NCI-H82 treated with DMSO at 0.1 percent for 48 hours (cell line): ENCODE measurements at regions not wholly inside any gene's neighbourhood (a gene's known extent, or its start where the extent isn't known, plus 50 kb on each side); places are given as distances from the start of the nearest gene placed in this dataset.

ENCODE experiments used
- DNase-seq: peaks from one replicate; lab custom pipeline; 2025; ENCODE audit not compliant: unreplicated experiment; lab: John Stamatoyannopoulos, UW

- DNase-seq: no peak
Observed at GRCh38 chr1:98813738-98814309, 152.3 kb downstream of the SNX7 start.

GRCh38 chr1:98817821-98818220 is 156.3 kb downstream of the SNX7 start:
- peak; percentile 32 for DNase-seq

- DNase-seq: no peak
Observed at GRCh38 chr1:98821379-98821778, 159.9 kb downstream of the SNX7 start.

GRCh38 chr1:98824736-98825135 is 163.2 kb downstream of the SNX7 start:
- DNase-seq: no peak

GRCh38 chr1:98827041-98827440 is 165.5 kb downstream of the SNX7 start:
- no peak for DNase-seq

GRCh38 chr1:98839840-98840239 is 164.8 kb downstream of the PLPPR5 start:
- DNase-seq: no peak
